Aorta (tissue), 5 donors: ENCODE measurements at regions not wholly inside any gene's neighbourhood (a gene's known extent, or its start where the extent isn't known, plus 50 kb on each side); places are given as distances from the start of the nearest gene placed in this dataset.
"Not testable (repeated sequence)": the region's sequence is repeated elsewhere in the genome, so short reads cannot be mapped to it uniquely, and the experiment has no call there.

Source experiments
- ATAC-seq: fragments of 200-7000 bp; cut with Tn5 transposase; one replicate; pipeline ENCODE4 v1.9.1; 2022; ENCODE audit warnings: moderate library complexity; ENCODE audit not compliant: low FRiP score
- DNase-seq, 2 donors: peaks; one replicate each; pipeline ENCODE4 v3.0.0-alpha.2; 2020
- H3K27ac ChIP-seq, 2 donors: one replicate each; pipeline ENCODE4 v1.5.1; 2013; ENCODE audit warnings: low read length in 2 of 2, mild to moderate bottlenecking in 2 of 2, moderate library complexity in 2 of 2, control low read depth in 1 of 2, inconsistent platforms in 1 of 2, low read depth in 1 of 2
- H3K27me3 ChIP-seq, 2 donors: one replicate each; pipeline ENCODE4 v1.6.1; 2013; ENCODE audit warnings: control low read depth in 1 of 2, low read length in 1 of 2, mild to moderate bottlenecking in 1 of 2, moderate library complexity in 1 of 2; ENCODE audit not compliant: insufficient read depth in 2 of 2, control insufficient read depth in 1 of 2
- H3K36me3 ChIP-seq, 2 donors: one replicate each; pipeline ENCODE4 v1.6.1; 2013; ENCODE audit warnings: control low read depth in 1 of 2, low read length in 1 of 2, mild to moderate bottlenecking in 1 of 2; ENCODE audit not compliant: insufficient read depth in 2 of 2, control insufficient read depth in 1 of 2
- H3K4me1 ChIP-seq, 2 donors: one replicate each; pipeline ENCODE4 v1.6.1; 2013; ENCODE audit warnings: low read length in 2 of 2, control low read depth in 1 of 2, mild to moderate bottlenecking in 1 of 2, moderate library complexity in 1 of 2; ENCODE audit not compliant: insufficient read depth in 2 of 2, control insufficient read depth in 1 of 2
- H3K4me3 ChIP-seq, 2 donors: one replicate each; pipeline ENCODE4 v1.5.1; 2013; ENCODE audit warnings: low read length in 2 of 2, control low read depth in 1 of 2, mild to moderate bottlenecking in 1 of 2
- H3K9me3 ChIP-seq: one replicate; pipeline ENCODE4 v1.6.1; 2013; ENCODE audit warnings: mild to moderate bottlenecking, low read length; ENCODE audit not compliant: control insufficient read depth
- WGBS, 2 donors: extraction: QIAGEN DNeasy Blood & Tissue Kit; methylation state at CpG; one replicate each; pipeline ENCODE4 v1.1.7; 2013; 5-methylcytosine and 5-hydroxymethylcytosine counted together
- intact Hi-C, 2 donors: fragments of 100-400 bp; cut with DNase I; formaldehyde crosslinking; loops; one replicate each; pipeline versions ENCODE4 v1.14.2 to v1.15.0; 2022
- donor health status: healthy with polysubstance abuse.
- donor health status: Bipolar disorder and iron deficiency.
- donor health status: DM: no; HTN: no; CAD: no.
- donor health status: DM: no; HTN: no; CAD: no.
- donor health status: DM: yes; HTN: yes; CAD: no.

DNA sequence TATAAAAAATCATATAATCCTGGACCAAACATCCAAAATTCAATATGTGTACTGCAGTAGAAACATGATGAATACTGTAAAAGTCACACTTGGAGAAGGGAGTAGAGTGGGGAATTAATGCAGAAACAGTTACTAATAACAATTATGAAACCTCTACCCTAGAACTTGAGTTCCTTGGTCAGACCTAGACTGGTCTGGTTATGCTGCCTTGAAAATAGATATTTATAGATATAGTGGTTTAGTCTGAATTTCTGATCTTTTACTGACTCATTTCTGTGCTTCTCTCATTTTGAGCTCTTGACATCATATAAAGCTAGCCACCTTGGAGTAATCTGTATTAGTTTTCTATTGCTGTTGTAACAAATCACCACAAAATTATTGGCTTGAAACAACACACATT, 808.7 kb upstream of the CDH10 start:
- no peak overlapping the region for H3K4me3 ChIP-seq
- no peak overlapping the region for H3K27ac ChIP-seq
- no peaks in the 10 kb centered on the region for H3K9me3 ChIP-seq
- no peaks in the 10 kb centered on the region for H3K27me3 ChIP-seq
- H3K4me1 ChIP-seq = no peaks in the 10 kb centered on the region
- H3K36me3 ChIP-seq = no peaks in the 10 kb centered on the region
- intact Hi-C loops = no loop called here
- DNase-seq = no peak
- no peak for ATAC-seq

- ATAC-seq (no peak), DNase-seq (no peak)
- no peak overlapping the region for H3K4me3 ChIP-seq
- intact Hi-C loops = no loop called here
- 73 to 81% methylated on average over 2 of the region's 2 CpGs for WGBS, 2 donors
- H3K27ac ChIP-seq = no peak overlapping the region
- no peaks in the 10 kb centered on the region for H3K9me3 ChIP-seq
- H3K36me3 ChIP-seq = no peaks in the 10 kb centered on the region
- H3K4me1 ChIP-seq = no peaks in the 10 kb centered on the region
- H3K27me3 ChIP-seq = no peaks in the 10 kb centered on the region
These were observed 806.5 kb upstream of the CDH10 start for GRCh38 chr5:25451294-25451693.

DNA sequence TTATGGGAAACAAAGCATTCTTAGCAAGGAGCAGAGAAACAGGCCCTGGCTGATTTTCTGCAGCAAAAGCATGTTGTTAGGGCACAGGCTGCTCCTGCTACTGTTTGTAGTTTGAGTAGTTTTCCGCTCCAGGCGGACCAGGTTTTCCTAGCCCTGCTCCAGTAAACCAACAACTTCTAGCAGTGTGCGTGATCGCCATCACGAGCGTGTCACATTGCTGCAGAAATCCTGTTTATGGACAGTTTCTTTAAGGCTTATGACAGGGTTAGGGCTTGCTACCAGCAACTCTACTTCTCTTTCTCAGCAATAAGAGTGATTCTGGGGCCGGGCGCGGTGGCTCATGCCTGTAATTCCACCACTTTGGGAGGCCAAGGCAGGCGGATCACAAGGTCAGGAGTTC, 803.9 kb upstream of the CDH10 start:
- no peak for ATAC-seq
- Histone ChIP-seq H3K27ac (no peak overlapping the region), H3K4me3 (no peak overlapping the region), H3K36me3 (no peaks in the 10 kb centered on the region), H3K4me1 (no peaks in the 10 kb centered on the region), H3K9me3 (no peaks in the 10 kb centered on the region), H3K27me3 (no peaks in the 10 kb centered on the region)
- intact Hi-C loops = no loop called here
- 69 to 71% methylated on average over 10 of the region's 10 CpGs for WGBS, 2 donors
- DNase-seq = no peak

- Histone ChIP-seq H3K36me3 (no peaks in the 10 kb centered on the region), H3K9me3 (no peaks in the 10 kb centered on the region), H3K4me1 (no peaks in the 10 kb centered on the region), H3K4me3 (no peak overlapping the region), H3K27me3 (no peaks in the 10 kb centered on the region), H3K27ac (no peak overlapping the region)
- 22 to 26% methylated on average over 6 of the region's 6 CpGs for WGBS, 2 donors
- no peak for DNase-seq
- no peak for ATAC-seq
- intact Hi-C loops = no loop called here
These were observed 803.4 kb upstream of the CDH10 start for GRCh38 chr5:25448190-25448621.

DNA sequence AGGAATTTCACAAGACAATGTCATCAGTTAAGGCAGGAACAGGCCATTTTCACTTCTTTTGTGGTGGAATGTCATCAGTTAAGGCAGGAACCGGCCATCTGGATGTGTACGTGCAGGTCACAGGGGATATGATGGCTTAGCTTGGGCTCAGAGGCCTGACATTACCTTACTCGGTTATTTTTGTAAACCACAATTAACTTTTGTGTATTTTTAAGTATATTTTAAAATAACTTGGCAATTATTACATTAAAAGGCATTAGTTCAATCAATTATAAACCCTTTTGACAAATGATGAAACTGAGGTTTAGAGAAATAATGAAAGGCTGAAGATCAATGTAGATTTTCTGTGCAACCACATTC, 801.3 kb upstream of the CDH10 start:
- H3K4me1 ChIP-seq, H3K4me3 ChIP-seq, H3K27ac ChIP-seq, H3K36me3 ChIP-seq, ATAC-seq, H3K9me3 ChIP-seq, H3K27me3 ChIP-seq, DNase-seq, intact Hi-C loops: not testable (repeated sequence)
- 33 to 45% methylated on average over 3 of the region's 3 CpGs for WGBS, 2 donors

DNA sequence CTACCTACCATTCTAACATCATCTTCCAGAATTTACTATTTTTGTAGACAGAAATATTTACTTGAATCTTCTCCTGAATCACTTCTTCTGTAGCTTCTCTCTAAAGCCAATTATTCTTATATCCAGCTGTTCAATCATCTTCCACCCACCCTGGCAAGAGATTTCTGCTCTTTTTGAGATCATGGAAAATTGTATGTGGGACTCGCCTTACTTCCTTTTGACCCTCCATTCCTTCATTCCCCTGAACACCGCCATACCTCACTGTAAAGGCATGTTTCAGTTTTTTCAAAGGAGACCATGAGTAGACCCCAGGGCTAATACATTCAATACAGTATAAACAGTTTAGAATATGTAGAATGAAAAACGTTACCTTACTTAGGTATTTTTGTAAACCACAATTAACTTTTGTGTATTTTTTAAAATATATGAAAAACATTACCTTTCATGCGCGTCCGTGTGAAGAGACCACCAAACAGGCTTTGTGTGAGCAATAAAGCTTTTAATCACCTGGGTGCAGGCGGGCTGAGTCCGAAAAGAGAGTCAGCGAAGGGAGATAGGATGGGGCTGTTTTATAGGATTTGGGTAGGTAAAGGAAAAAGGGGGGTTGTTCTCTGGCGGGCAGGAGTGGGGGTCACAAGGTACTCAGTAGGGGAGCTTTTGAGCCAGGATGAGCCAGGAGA, 800.7 kb upstream of the CDH10 start:
- ATAC-seq, H3K4me3 ChIP-seq, intact Hi-C loops, H3K27ac ChIP-seq, H3K4me1 ChIP-seq, H3K36me3 ChIP-seq, DNase-seq, H3K9me3 ChIP-seq, H3K27me3 ChIP-seq: not testable (repeated sequence)
- 52 to 54% methylated on average over 10 of the region's 10 CpGs for WGBS, 2 donors

GRCh38 chr5:25444697-25445096, 799.9 kb upstream of the CDH10 start:
- H3K27me3 ChIP-seq = no peaks in the 10 kb centered on the region
- no peaks in the 10 kb centered on the region for H3K36me3 ChIP-seq
- no peak for ATAC-seq
- 40 to 44% methylated on average over 2 of the region's 2 CpGs for WGBS, 2 donors
- no peaks in the 10 kb centered on the region for H3K4me1 ChIP-seq
- no peak overlapping the region for H3K4me3 ChIP-seq
- no peak overlapping the region for H3K27ac ChIP-seq
- intact Hi-C loops = no loop called here
- peaks cover 2% of the 10 kb centered on the region for H3K9me3 ChIP-seq
- no peak for DNase-seq

GRCh38 chr5:25441810-25442209, 797.0 kb upstream of the CDH10 start:
- Histone ChIP-seq H3K27me3 (no peaks in the 10 kb centered on the region), H3K4me3 (no peak overlapping the region), H3K27ac (no peak overlapping the region), H3K4me1 (no peaks in the 10 kb centered on the region), H3K36me3 (no peaks in the 10 kb centered on the region), H3K9me3 (peaks cover 2% of the 10 kb centered on the region)
- ATAC-seq = no peak
- WGBS, 2 donors = 42 to 56% methylated on average over 4 of the region's 4 CpGs
- intact Hi-C loops = no loop called here
- DNase-seq = no peak

DNA sequence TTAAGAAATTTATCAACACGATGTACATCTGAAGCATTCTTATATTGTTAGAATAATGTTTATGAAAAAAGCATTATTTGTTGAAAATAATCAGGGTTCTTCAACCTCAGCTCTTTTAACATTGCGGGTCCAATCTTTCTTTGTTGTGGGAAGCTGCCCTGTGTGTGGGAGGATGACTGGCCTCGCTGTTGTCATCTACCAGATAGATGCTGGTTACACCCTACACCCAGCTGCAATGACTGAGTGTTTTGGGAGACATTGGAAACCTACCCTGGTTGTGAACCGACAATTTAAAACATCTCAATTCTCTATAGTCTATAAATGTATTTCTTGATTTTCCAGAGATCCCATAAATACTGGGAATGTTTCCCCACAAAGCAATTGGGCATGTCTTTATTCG, 794.2 kb upstream of the CDH10 start:
- intact Hi-C loops = no loop called here
- Histone ChIP-seq H3K9me3 (peaks cover 2% of the 10 kb centered on the region), H3K4me1 (no peaks in the 10 kb centered on the region), H3K36me3 (no peaks in the 10 kb centered on the region), H3K4me3 (no peak overlapping the region), H3K27ac (no peak overlapping the region), H3K27me3 (no peaks in the 10 kb centered on the region)
- ATAC-seq (no peak), DNase-seq (no peak)
- WGBS, 2 donors = 73 to 77% methylated on average over 5 of the region's 5 CpGs
